Naive thymus-derived CD8-positive, alpha-beta T cell (primary cell): ENCODE measurements at regions not wholly inside any gene's neighbourhood (a gene's known extent, or its start where the extent isn't known, plus 50 kb on each side); places are given as distances from the start of the nearest gene placed in this dataset.

Experiments
- ATAC-seq, 2 donors: fragments of 150-1000 bp; cut with Tn5 transposase in 1 of 2; sonication (Bioruptor Pico), chemical (Tn5 transposase) in 1 of 2; 1 replicate in 1 of 2; 2 replicates in 1 of 2; pipeline ENCODE4 v1.10.0; 2021; ENCODE audit warnings: mild to moderate bottlenecking in 2 of 2, moderate library complexity in 2 of 2
- POLR2A ChIA-PET: fragments of 350-600 bp; sonication (Branson Sonifier 250); formaldehyde crosslinking; loops from one replicate; lab custom pipeline; 2021; ENCODE audit warnings: antibody characterized with exemption; lab: Charles Lee
- DNase-seq, 10 donors: peaks; one replicate each; pipeline versions ENCODE4 v3.0.0 to v3.0.0-alpha.2; 2020 to 2022
- H3K27ac Mint-ChIP-seq, 10 donors: one replicate each; pipeline ENCODE4 v1.8.0; 2020 to 2022; ENCODE audit warnings: mild to moderate bottlenecking in 10 of 10, mixed read lengths in 10 of 10, moderate library complexity in 4 of 10, inconsistent platforms in 1 of 10
- H3K27me3 Mint-ChIP-seq, 5 donors: one replicate each; pipeline ENCODE4 v1.8.0; 2021 to 2022; ENCODE audit warnings: mixed read lengths in 5 of 5
- H3K36me3 Mint-ChIP-seq, 3 donors: one replicate each; pipeline ENCODE4 v1.8.0; 2020 to 2022; ENCODE audit warnings: mixed read lengths in 3 of 3, mild to moderate bottlenecking in 2 of 3, inconsistent platforms in 1 of 3
- H3K4me1 Mint-ChIP-seq, 4 donors: one replicate each; pipeline ENCODE4 v1.8.0; 2021 to 2022; ENCODE audit warnings: mixed read lengths in 4 of 4
- H3K4me3 Mint-ChIP-seq, 10 donors: one replicate each; pipeline ENCODE4 v1.8.0; 2020 to 2022; ENCODE audit warnings: mild to moderate bottlenecking in 10 of 10, mixed read lengths in 10 of 10, moderate library complexity in 6 of 10, inconsistent platforms in 1 of 10
- H3K9me3 Mint-ChIP-seq, 9 donors: one replicate each; pipeline ENCODE4 v1.8.0; 2020 to 2022; ENCODE audit warnings: mixed read lengths in 9 of 9, mild to moderate bottlenecking in 3 of 9, inconsistent platforms in 1 of 9, moderate library complexity in 1 of 9

DNA sequence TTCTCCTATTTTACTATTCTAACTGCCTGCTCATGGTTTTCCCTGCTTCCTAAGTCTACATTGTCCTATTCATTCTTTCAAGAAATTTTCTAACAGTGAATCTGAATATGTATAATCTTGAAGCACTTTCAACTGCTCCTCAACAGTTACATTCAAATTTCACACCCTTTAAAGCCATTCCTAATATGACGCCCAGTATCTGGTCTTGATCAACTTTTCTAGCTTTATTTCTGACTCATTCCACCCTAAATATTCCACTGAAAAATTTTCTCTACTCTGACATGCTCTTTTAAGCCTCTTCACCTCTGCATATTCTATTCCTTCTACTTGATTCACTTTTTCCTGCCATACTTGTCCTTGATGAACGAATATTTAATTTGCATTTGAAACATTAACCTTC lies 1893.9 kb upstream of the PIK3C3 start:
- no peak for DNase-seq
- Mint-ChIP-seq H3K27me3 (no peaks in the 10 kb centered on the region), H3K36me3 (no peaks in the 10 kb centered on the region), H3K9me3 (peaks cover 2 to 23% (median 6%) of the 10 kb centered on the region in 9 donors), H3K4me3 (no peak overlapping the region), H3K27ac (no peak overlapping the region), H3K4me1 (no peaks in the 10 kb centered on the region)
- POLR2A ChIA-PET = no interaction called here
- ATAC-seq = no peak

DNA sequence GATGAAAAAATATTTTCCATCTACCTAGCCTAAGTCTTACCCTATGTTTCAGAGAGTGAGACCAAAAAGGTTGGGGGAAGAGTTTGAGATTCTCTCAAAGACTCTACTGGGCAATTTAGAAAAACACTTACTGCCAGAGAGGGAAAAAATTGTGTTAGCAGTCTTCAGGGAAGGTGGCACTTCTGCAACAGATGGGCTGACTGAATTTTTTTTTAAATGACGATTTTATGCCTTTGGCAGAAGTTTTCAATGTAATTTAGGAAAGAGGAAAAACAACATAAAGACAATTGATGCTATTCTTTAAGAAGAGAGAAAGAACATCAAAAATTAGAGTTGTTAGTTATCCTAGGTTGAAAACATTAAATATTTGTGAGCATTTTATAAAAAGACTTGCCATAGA lies 1894.5 kb upstream of the PIK3C3 start:
- no peaks in the 10 kb centered on the region for H3K36me3 Mint-ChIP-seq
- DNase-seq (no peak), ATAC-seq (no peak)
- POLR2A ChIA-PET = no interaction called here
- no peaks in the 10 kb centered on the region for H3K27me3 Mint-ChIP-seq
- H3K4me3 Mint-ChIP-seq = no peak overlapping the region
- H3K4me1 Mint-ChIP-seq = no peaks in the 10 kb centered on the region
- peaks cover 1 to 22% (median 5%) of the 10 kb centered on the region in 9 donors for H3K9me3 Mint-ChIP-seq
- no peak overlapping the region for H3K27ac Mint-ChIP-seq

DNA sequence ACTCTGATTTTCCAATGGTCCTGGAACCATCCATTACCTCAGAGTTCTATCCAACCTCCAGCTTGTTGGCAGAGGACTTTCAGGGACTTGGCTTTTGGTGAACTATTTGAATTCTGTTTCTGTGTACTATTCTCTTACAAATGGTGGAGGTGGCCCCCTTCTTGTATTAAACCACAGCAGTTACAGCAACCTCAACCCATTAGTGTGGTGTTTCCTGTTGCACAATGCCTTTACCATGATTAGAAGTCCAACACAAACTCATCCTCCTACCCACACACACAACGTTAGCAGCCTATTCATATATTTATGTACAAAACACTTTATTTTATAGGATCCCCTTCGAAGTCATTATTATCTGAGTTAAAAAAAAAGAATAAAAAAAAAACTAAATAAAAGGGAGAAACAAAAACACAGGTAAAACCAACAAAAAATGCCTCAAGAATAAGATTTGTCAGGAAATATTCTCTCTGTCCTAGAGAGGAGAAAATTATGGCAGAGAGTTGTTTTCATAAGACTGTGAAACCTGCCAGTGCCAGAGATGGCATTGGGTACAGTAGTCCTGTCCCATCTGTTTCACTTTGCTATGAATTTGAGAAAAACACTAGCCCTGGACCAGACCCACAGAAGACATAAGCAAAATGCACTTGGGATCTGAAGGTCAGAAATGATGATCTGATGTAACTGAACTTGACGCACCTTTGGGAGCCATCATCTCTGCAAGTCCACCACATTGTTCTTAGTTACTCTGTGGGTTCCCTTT lies 1896.0 kb upstream of the PIK3C3 start:
- no peak for ATAC-seq
- Mint-ChIP-seq H3K4me3 (no peak overlapping the region), H3K27ac (no peak overlapping the region), H3K4me1 (no peaks in the 10 kb centered on the region), H3K9me3 (peaks cover 0 to 23% (median 5%) of the 10 kb centered on the region in 9 donors), H3K36me3 (no peaks in the 10 kb centered on the region), H3K27me3 (no peaks in the 10 kb centered on the region)
- POLR2A ChIA-PET = no interaction called here
- no peak for DNase-seq

DNA sequence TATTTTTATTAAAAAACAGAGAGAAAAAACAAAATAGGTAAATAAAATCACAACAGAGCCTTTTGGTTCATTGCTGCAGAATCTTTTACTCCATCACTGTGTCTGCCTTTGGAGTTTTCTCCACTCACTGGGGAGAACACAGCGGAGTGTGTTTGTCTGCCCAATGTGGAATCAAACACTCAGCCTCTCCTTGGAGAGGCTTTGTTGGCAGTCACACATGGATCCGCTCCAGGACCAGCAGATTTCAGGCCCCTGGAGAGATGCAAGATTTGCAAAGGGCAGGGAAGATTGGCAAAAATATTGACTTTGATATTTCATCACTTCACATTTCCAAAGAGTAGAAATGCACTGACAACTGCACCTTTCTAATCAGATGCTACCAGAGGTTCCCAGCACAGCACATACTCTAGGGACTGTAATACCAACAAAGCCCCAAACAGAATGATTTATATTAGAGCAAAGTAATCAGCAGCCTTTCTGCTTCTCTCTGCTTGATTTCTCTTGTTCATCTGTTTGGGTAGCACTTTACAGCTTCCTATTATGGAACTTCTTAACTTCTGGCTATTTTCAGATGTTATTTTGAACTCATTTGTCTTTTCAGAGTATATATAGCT lies 1898.8 kb upstream of the PIK3C3 start:
- Mint-ChIP-seq H3K4me1 (no peaks in the 10 kb centered on the region), H3K4me3 (no peak overlapping the region), H3K9me3 (peaks cover 0 to 20% (median 4%) of the 10 kb centered on the region in 9 donors), H3K27ac (no peak overlapping the region), H3K27me3 (no peaks in the 10 kb centered on the region), H3K36me3 (no peaks in the 10 kb centered on the region)
- POLR2A ChIA-PET = no interaction called here
- DNase-seq = no peak
- ATAC-seq = no peak

DNA sequence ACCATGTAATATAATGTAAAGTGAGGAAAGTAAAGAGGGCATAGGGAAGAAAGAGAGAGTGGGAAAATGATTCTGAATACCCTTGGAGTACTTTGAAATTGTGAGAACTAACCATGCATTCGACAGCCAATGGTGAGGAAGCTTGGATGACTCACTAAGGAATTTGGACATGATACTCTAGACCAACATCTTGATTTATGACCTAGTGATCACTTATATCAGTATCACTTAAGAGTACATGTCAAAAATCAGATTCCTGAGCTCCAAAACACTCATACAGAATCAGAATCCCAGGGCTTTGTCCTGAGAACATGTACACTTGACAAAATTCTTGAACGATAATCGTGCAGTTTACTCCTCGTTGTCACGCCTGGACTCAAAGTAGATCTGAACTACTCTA lies 1899.8 kb upstream of the PIK3C3 start:
- H3K4me1 Mint-ChIP-seq = no peaks in the 10 kb centered on the region
- DNase-seq (no peak), ATAC-seq (no peak)
- no peak overlapping the region for H3K27ac Mint-ChIP-seq
- no peaks in the 10 kb centered on the region for H3K27me3 Mint-ChIP-seq
- POLR2A ChIA-PET = no interaction called here
- peaks cover 0 to 19% (median 3%) of the 10 kb centered on the region in 9 donors for H3K9me3 Mint-ChIP-seq
- no peaks in the 10 kb centered on the region for H3K36me3 Mint-ChIP-seq
- no peak overlapping the region for H3K4me3 Mint-ChIP-seq

DNA sequence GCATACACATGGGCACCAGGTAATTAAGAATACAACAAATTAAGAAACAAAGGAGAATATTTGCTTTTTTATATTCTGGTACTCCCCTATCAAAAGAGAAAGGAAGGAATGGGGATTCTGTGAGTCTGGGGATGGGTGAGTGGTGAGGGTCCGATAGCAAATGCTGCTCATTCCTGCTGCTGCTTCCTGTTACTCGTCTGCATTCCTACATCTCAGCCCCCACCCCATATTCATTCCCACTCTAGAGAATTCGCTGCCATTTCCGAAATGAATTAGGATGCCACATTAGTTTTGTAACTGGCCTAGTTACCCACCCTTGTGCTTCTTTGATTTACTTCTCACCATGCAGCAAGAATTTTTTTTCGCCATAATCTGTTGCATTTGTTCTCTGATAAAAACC lies 1905.3 kb upstream of the PIK3C3 start:
- ATAC-seq (no peak), DNase-seq (no peak)
- Mint-ChIP-seq H3K4me1 (no peaks in the 10 kb centered on the region), H3K27me3 (no peaks in the 10 kb centered on the region), H3K36me3 (no peaks in the 10 kb centered on the region), H3K4me3 (no peak overlapping the region), H3K9me3 (peaks cover 0 to 23% (median 2%) of the 10 kb centered on the region in 9 donors), H3K27ac (no peak overlapping the region)
- POLR2A ChIA-PET = no interaction called here

DNA sequence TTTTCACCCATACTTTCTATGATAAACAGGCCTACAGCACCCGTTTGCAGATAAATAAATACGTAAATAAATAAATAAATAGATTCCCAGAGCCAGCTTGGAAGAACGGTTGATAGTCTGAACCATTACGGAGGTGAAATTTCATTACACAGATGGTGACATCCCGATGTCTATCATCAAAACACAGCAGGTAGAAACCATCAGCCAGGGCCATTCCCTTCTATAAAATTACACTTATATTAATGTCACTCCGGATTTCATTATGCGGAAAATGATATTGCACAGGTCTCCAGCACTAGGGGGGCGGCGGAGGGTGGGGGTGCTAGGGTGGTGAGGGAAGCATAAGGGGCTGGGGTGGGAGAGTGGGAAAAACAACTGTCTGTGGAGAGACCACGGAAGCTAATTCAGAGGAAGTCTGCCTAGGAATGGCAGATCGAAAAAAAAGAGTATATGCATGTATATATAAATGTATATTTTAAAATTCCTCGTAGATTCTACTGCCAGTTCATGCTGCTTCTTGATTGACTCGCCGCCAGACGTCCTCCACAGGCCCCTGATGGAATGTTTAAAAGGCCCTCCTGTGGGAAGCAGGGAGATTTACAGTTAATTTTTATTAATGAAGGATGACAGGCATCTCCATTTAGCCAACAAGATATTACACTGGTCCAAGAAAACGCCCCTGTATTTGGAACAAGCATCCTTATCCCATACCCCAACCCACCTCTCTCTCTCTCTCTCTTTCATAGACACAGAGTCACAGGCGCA lies 1906.0 kb upstream of the PIK3C3 start:
- Mint-ChIP-seq H3K27me3 (no peaks in the 10 kb centered on the region), H3K9me3 (peaks cover 0 to 21% (median 2%) of the 10 kb centered on the region in 9 donors), H3K4me1 (no peaks in the 10 kb centered on the region), H3K4me3 (no peak overlapping the region), H3K36me3 (no peaks in the 10 kb centered on the region), H3K27ac (no peak overlapping the region)
- ATAC-seq (no peak), DNase-seq (no peak)
- POLR2A ChIA-PET = no interaction called here

DNA sequence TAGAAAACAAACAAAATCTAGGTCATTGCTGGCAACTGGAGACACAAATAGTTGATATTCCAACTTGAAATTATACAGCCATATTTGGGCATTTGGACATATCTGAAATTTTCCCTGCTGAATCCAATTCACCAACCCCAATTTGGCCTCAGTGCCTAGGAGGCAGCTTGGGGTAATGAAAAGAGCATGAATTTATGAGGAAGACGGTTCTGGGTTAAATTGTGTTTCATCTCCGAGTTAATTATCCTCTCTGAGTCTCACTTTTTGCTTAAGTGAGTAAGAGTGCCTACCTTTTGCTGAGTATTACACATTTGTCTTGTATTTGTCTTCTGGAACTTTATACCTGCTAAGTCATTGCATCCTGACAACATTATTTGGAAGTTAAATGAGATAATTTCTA lies 1906.8 kb upstream of the PIK3C3 start:
- Mint-ChIP-seq H3K27ac (no peak overlapping the region), H3K27me3 (no peaks in the 10 kb centered on the region), H3K4me3 (no peak overlapping the region), H3K4me1 (no peaks in the 10 kb centered on the region), H3K36me3 (no peaks in the 10 kb centered on the region), H3K9me3 (peaks cover 0 to 26% (median 5%) of the 10 kb centered on the region in 9 donors)
- no peak for ATAC-seq
- no peak for DNase-seq
- POLR2A ChIA-PET = no interaction called here

DNA sequence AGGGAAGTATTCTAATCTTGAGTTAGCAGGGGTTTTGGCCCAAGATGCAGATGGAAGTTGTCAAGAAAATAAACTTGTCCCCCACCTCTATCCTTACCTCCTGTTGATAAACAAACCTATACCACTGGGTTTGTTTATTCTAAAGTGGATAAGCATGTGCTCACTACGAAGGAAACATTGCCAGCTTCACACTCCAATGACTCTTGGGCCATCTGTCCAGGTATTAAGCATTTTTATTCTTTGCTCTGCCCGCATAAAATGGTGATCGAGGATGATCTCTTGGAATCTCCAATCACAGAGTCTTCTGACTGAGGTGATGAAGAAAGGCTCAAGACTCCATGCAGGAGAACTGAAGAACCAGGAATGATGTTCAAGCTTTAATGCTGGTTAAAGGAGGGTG lies 1908.4 kb upstream of the PIK3C3 start:
- Mint-ChIP-seq H3K27me3 (no peaks in the 10 kb centered on the region), H3K27ac (no peak overlapping the region), H3K4me3 (no peak overlapping the region), H3K36me3 (no peaks in the 10 kb centered on the region), H3K9me3 (peaks cover 0 to 26% (median 5%) of the 10 kb centered on the region in 9 donors), H3K4me1 (no peaks in the 10 kb centered on the region)
- no peak for DNase-seq
- POLR2A ChIA-PET = no interaction called here
- ATAC-seq = no peak

DNA sequence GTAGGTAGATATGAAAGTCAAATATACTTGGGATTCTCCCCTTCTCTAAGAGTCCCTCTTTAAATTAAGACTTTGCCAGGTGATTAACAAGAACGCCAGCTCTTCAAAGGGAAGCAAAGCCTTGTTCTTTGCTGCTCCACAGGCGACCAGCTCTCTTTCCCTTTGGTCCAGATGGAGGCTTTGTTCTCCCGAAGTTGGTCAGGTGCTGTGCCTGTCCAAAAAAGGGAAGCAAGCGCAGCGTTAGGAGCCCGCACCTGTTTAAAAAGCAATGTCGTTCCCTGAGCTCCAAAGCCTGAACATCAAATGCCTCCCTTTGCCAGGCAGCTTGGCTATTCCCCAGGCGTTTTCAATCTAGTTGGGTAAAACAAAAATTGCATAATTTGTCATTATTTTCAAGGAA lies 1913.1 kb upstream of the PIK3C3 start:
- Mint-ChIP-seq H3K9me3 (peaks cover 0 to 32% (median 3%) of the 10 kb centered on the region in 9 donors), H3K36me3 (no peaks in the 10 kb centered on the region), H3K4me1 (no peaks in the 10 kb centered on the region), H3K27ac (no peak overlapping the region), H3K4me3 (no peak overlapping the region), H3K27me3 (no peaks in the 10 kb centered on the region)
- POLR2A ChIA-PET = no interaction called here
- no peak for ATAC-seq
- DNase-seq = no peak

DNA sequence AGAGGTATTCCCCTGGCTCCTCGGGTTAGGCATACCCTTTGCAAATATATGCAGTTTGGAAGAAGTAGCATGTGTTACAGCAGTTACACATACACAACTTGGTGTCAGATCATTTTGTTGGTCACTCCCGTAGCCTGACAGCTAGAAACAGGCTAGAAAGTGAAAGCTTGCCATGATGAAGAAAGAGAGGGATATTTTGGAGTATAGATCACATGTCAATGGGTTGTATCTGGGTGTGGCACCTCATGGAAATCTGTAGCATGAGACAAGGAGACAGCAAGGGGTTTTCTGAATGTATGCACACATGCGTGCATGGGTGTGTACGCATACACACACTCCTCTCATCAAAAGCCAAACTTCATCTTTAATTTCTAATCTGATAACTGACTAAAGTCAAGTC lies 1914.5 kb upstream of the PIK3C3 start:
- no peak overlapping the region for H3K27ac Mint-ChIP-seq
- DNase-seq = no peak
- POLR2A ChIA-PET = no interaction called here
- H3K36me3 Mint-ChIP-seq = no peaks in the 10 kb centered on the region
- no peaks in the 10 kb centered on the region for H3K27me3 Mint-ChIP-seq
- peaks cover 0 to 21% (median 2%) of the 10 kb centered on the region in 9 donors for H3K9me3 Mint-ChIP-seq
- ATAC-seq = no peak
- no peaks in the 10 kb centered on the region for H3K4me1 Mint-ChIP-seq
- no peak overlapping the region for H3K4me3 Mint-ChIP-seq

DNA sequence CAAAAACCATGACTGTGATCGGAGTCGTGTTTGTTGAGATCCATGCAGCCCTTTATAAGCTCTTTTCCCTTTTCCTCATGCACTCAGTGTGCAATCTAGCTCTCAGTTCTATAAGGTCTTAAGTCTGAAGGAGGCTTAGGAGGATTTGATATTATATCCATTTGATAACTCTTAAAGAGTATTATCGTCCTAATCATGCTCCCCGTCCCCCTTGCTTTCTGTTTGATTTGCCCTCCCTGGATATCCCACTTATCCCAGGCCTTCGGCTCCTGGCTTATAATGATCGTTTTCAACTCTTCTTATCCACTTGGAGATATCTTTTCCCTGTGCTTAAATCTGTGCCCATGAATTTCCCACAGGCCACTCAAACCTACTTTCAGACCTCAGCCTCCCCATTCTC lies 1917.7 kb upstream of the PIK3C3 start:
- POLR2A ChIA-PET = no interaction called here

DNA sequence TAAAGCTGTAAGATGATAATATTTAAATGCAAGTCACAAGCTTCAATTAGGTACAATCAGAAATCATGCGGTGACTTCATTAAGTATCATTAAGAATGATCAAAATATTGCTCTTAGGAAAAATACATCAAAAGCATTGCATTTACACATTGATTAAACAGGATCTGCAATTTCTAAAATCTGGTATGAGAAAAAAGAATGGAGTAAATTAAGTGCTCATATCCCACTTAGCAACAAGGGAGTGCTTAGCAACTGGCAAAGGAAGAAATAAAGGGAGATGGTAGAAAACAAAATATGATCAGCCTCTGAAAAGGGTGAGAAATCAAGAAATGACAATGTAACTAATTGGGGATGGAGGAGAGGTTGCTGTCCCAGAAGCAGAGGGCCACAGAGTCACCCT lies 1918.2 kb upstream of the PIK3C3 start:
- no peaks in the 10 kb centered on the region for H3K4me1 Mint-ChIP-seq
- H3K9me3 Mint-ChIP-seq = peaks cover 0 to 14% (median 0%) of the 10 kb centered on the region in 9 donors
- POLR2A ChIA-PET = no interaction called here
- DNase-seq (no peak), ATAC-seq (no peak)
- no peak overlapping the region for H3K27ac Mint-ChIP-seq
- no peaks in the 10 kb centered on the region for H3K36me3 Mint-ChIP-seq
- H3K4me3 Mint-ChIP-seq = no peak overlapping the region
- no peaks in the 10 kb centered on the region for H3K27me3 Mint-ChIP-seq

More for the DNA sequence above, 1917.7 kb upstream of the PIK3C3 start:
- H3K27me3 Mint-ChIP-seq = no peaks in the 10 kb centered on the region
- no peak overlapping the region for H3K4me3 Mint-ChIP-seq
- no peak overlapping the region for H3K27ac Mint-ChIP-seq
- no peaks in the 10 kb centered on the region for H3K36me3 Mint-ChIP-seq
- peaks cover 0 to 14% (median 0%) of the 10 kb centered on the region in 9 donors for H3K9me3 Mint-ChIP-seq
- ATAC-seq (no peak), DNase-seq (no peak)
- no peaks in the 10 kb centered on the region for H3K4me1 Mint-ChIP-seq
